HL-60 (cell line): ENCODE measurements at regions not wholly inside any gene's neighbourhood (a gene's known extent, or its start where the extent isn't known, plus 50 kb on each side); places are given as distances from the start of the nearest gene placed in this dataset.

Experiments
- DNase-seq, 2 experiments: peaks; one replicate each; pipeline ENCODE4 v3.0.0-alpha.2; 2010 to 2020; ENCODE audit warnings: low read depth in 1 of 2, low spot score in 1 of 2
- H3K27ac ChIP-seq: fragments of 250-450 bp; sonication (Bioruptor Pico); replicated peaks from 2 replicates; pipeline ENCODE4 v1.5.1; 2020; ENCODE audit warnings: mild to moderate bottlenecking, moderate library complexity
- H3K27me3 ChIP-seq: fragments of 250-450 bp; sonication (Bioruptor Pico); 2 replicates; pipeline ENCODE4 v1.5.1; 2021; ENCODE audit warnings: mild to moderate bottlenecking, moderate library complexity; ENCODE audit not compliant: insufficient read depth, poor library complexity, severe bottlenecking
- H3K4me3 ChIP-seq: replicated peaks from 2 replicates; pipeline ENCODE4 v1.5.1; 2011; ENCODE audit warnings: mild to moderate bottlenecking, control low read depth, low read length; ENCODE audit not compliant: insufficient read depth
- GABPA ChIP-seq: IDR thresholded peaks from 2 replicates; pipeline ENCODE4 v1.6.1; 2012; ENCODE audit warnings: low read depth
- POLR2AphosphoS5 ChIP-seq: IDR thresholded peaks from 2 replicates; pipeline ENCODE4 v1.6.1; 2012; ENCODE audit warnings: low read depth
- REST ChIP-seq: IDR thresholded peaks from 2 replicates; pipeline ENCODE4 v1.6.1; 2012; ENCODE audit warnings: low read depth; ENCODE audit not compliant: insufficient replicate concordance
- SPI1 ChIP-seq: IDR thresholded peaks from 2 replicates; pipeline ENCODE4 v1.6.1; 2012; ENCODE audit warnings: low read depth, mild to moderate bottlenecking, borderline replicate concordance
- TF ChIP-seq, protein P1 (sequence below): IDR thresholded peaks from one replicate; pipeline ENCODE4 v1.5.1; 2011; ENCODE audit warnings: low read length, control low read depth, inconsistent platforms; ENCODE audit not compliant: insufficient read depth

DNA sequence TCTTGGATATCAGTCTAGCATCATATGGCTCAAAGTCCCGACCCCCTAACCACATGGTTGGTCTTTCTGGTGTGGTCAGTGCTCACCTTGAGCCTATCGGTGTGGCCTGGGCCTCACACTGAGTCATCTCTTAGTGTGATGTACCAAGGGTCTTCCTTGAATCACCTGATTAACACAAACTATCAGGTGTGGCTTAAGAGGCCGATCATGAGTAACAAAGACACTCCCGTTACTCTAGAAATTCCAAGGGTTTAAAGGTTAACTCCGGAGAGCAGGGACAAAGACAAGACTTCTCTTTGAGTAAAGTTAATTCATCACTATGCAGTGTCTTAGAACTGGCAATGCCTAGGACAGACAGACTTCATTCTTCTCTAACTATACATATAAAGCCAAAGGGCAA is 52.3 kb upstream of the ARMC3 start:
- H3K27me3 ChIP-seq, result no peaks in the 10 kb centered on the region
- no peak for TF ChIP-seq SPI1
- no peak for TF ChIP-seq GABPA
- no peak for TF ChIP-seq POLR2AphosphoS5
- TF ChIP-seq, protein P1, sequence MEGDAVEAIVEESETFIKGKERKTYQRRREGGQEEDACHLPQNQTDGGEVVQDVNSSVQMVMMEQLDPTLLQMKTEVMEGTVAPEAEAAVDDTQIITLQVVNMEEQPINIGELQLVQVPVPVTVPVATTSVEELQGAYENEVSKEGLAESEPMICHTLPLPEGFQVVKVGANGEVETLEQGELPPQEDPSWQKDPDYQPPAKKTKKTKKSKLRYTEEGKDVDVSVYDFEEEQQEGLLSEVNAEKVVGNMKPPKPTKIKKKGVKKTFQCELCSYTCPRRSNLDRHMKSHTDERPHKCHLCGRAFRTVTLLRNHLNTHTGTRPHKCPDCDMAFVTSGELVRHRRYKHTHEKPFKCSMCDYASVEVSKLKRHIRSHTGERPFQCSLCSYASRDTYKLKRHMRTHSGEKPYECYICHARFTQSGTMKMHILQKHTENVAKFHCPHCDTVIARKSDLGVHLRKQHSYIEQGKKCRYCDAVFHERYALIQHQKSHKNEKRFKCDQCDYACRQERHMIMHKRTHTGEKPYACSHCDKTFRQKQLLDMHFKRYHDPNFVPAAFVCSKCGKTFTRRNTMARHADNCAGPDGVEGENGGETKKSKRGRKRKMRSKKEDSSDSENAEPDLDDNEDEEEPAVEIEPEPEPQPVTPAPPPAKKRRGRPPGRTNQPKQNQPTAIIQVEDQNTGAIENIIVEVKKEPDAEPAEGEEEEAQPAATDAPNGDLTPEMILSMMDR, result no peak
- no peak for TF ChIP-seq REST
- no peak overlapping the region for H3K27ac ChIP-seq
- no peak overlapping the region for H3K4me3 ChIP-seq
- DNase-seq, result no peak

GRCh38 chr10:22874189-22874854 is 53.5 kb upstream of the ARMC3 start:
- TF ChIP-seq GABPA (no peak), POLR2AphosphoS5 (no peak), SPI1 (no peak), REST (no peak)
- TF ChIP-seq, protein P1, result no peak
- Histone ChIP-seq H3K27ac (no peak overlapping the region), H3K27me3 (no peaks in the 10 kb centered on the region), H3K4me3 (no peak overlapping the region)
- no peak for DNase-seq

GRCh38 chr10:22856444-22857074 is 71.3 kb upstream of the ARMC3 start:
- no peak for DNase-seq
- TF ChIP-seq, protein P1, result no peak
- TF ChIP-seq GABPA (no peak), REST (no peak), SPI1 (no peak), POLR2AphosphoS5 (no peak)
- Histone ChIP-seq H3K4me3 (no peak overlapping the region), H3K27me3 (no peaks in the 10 kb centered on the region), H3K27ac (no peak overlapping the region)
